Activated CD4-positive, alpha-beta T cell treated with anti-CD3 and anti-CD28 coated beads, Interleukin-2, Interleukin-4, amounts not matched to agents 100 ng/mL and 50 ng/mL, durations not matched to agents 16 hours and 8 hours (primary cell): ENCODE measurements at regions not wholly inside any gene's neighbourhood (a gene's known extent, or its start where the extent isn't known, plus 50 kb on each side); places are given as distances from the start of the nearest gene placed in this dataset.

Experiments
- DNase-seq: peaks from one replicate; pipeline ENCODE4 v3.0.0-alpha.2; 2020; ENCODE audit warnings: low spot score

- DNase-seq = no peak
Observed at GRCh38 chr18:39872651-39873050, 2082.4 kb upstream of the PIK3C3 start.

GRCh38 chr18:39871961-39872360 is 2083.1 kb upstream of the PIK3C3 start:
- peak; percentile 0 for DNase-seq

- DNase-seq = no peak
Observed at GRCh38 chr18:39870591-39870990, 2084.4 kb upstream of the PIK3C3 start.

- no peak for DNase-seq
Observed at GRCh38 chr18:39863916-39864315, 2091.1 kb upstream of the PIK3C3 start.

GRCh38 chr18:39862341-39862740 is 2092.7 kb upstream of the PIK3C3 start:
- no peak for DNase-seq

GRCh38 chr18:39854291-39854690 is 2100.7 kb upstream of the PIK3C3 start:
- no peak for DNase-seq

GRCh38 chr18:39846265-39846664 is 2108.8 kb upstream of the PIK3C3 start:
- no peak for DNase-seq

- DNase-seq = no peak
Observed at GRCh38 chr18:39845631-39846030, 2109.4 kb upstream of the PIK3C3 start.

GRCh38 chr18:39845106-39845505 is 2109.9 kb upstream of the PIK3C3 start:
- DNase-seq = no peak

- no peak for DNase-seq
Observed at GRCh38 chr18:39843546-39843945, 2111.5 kb upstream of the PIK3C3 start.

GRCh38 chr18:39842366-39842914 is 2112.6 kb upstream of the PIK3C3 start:
- DNase-seq = no peak

GRCh38 chr18:39841482-39842365 is 2113.3 kb upstream of the PIK3C3 start:
- no peak for DNase-seq

- no peak for DNase-seq
Observed at GRCh38 chr18:39840856-39841481, 2114.1 kb upstream of the PIK3C3 start.

- no peak for DNase-seq
Observed at GRCh38 chr18:39840406-39840805, 2114.6 kb upstream of the PIK3C3 start.

GRCh38 chr18:39839782-39840181 is 2115.3 kb upstream of the PIK3C3 start:
- no peak for DNase-seq

GRCh38 chr18:39838831-39839230 is 2116.2 kb upstream of the PIK3C3 start:
- no peak for DNase-seq

GRCh38 chr18:39835303-39836030 is 2119.6 kb upstream of the PIK3C3 start:
- DNase-seq = no peak

GRCh38 chr18:39834636-39835035 is 2120.4 kb upstream of the PIK3C3 start:
- DNase-seq = no peak

- no peak for DNase-seq
Observed at GRCh38 chr18:39825485-39826150, 2129.4 kb upstream of the PIK3C3 start.

GRCh38 chr18:39806525-39806924 is 2148.5 kb upstream of the PIK3C3 start:
- DNase-seq = no peak

GRCh38 chr18:39805218-39805617 is 2149.8 kb upstream of the PIK3C3 start:
- no peak for DNase-seq

- DNase-seq = no peak
Observed at GRCh38 chr18:39802648-39803229, 2152.3 kb upstream of the PIK3C3 start.
